ENCODE measurements at regions not wholly inside any gene's neighbourhood (a gene's known extent, or its start where the extent isn't known, plus 50 kb on each side); places are given as distances from the start of the nearest gene placed in this dataset.
"Not testable (repeated sequence)": the region's sequence is repeated elsewhere in the genome, so short reads cannot be mapped to it uniquely, and the experiment has no call there.

GRCh38 chr14:27392153-27392552 is 794.3 kb upstream of the NOVA1 start:
- no peak for DNase-seq

- no peak for DNase-seq
These were observed 812.1 kb upstream of the NOVA1 start for GRCh38 chr14:27409944-27410343.

- no peak for DNase-seq
These were observed 813.1 kb upstream of the NOVA1 start for GRCh38 chr14:27410981-27411380.

- DNase-seq: no peak
These were observed 830.0 kb upstream of the NOVA1 start for GRCh38 chr14:27427796-27428195.

GRCh38 chr14:27435923-27436670 is 838.3 kb upstream of the NOVA1 start:
- DNase-seq: no peak

- no peak for DNase-seq
These were observed 886.8 kb upstream of the NOVA1 start for GRCh38 chr14:27484633-27485032.

GRCh38 chr14:27485193-27485592 is 887.4 kb upstream of the NOVA1 start:
- DNase-seq: no peak

GRCh38 chr14:27506272-27506671 is 908.4 kb upstream of the NOVA1 start:
- DNase-seq: no peak

- DNase-seq: peak; percentile 1
These were observed 930.5 kb upstream of the NOVA1 start for GRCh38 chr14:27528328-27528727.

- no peak for DNase-seq
These were observed 938.9 kb upstream of the NOVA1 start for GRCh38 chr14:27536748-27537147.

- DNase-seq: no peak
These were observed 948.3 kb upstream of the NOVA1 start for GRCh38 chr14:27546111-27546510.

- no peak for DNase-seq
These were observed 956.0 kb upstream of the NOVA1 start for GRCh38 chr14:27553790-27554189.

GRCh38 chr14:27557445-27557844 is 959.6 kb upstream of the NOVA1 start:
- no peak for DNase-seq

GRCh38 chr14:27559848-27560247 is 962.0 kb upstream of the NOVA1 start:
- no peak for DNase-seq

GRCh38 chr14:27566843-27567382 is 969.1 kb upstream of the NOVA1 start:
- no peak for DNase-seq

- no peak for DNase-seq
These were observed 975.2 kb upstream of the NOVA1 start for GRCh38 chr14:27573018-27573417.

GRCh38 chr14:27587103-27587502 is 989.3 kb upstream of the NOVA1 start:
- DNase-seq: no peak

GRCh38 chr14:27605282-27605681 is 1007.4 kb upstream of the NOVA1 start:
- no peak for DNase-seq

- DNase-seq: no peak
These were observed 1010.5 kb upstream of the NOVA1 start for GRCh38 chr14:27608377-27608776.

GRCh38 chr14:27612121-27612520 is 1014.3 kb upstream of the NOVA1 start:
- no peak for DNase-seq

- no peak for DNase-seq
These were observed 1015.3 kb upstream of the NOVA1 start for GRCh38 chr14:27613102-27613501.

GRCh38 chr14:27623782-27624181 is 1025.9 kb upstream of the NOVA1 start:
- DNase-seq: no peak

GRCh38 chr14:27634056-27634970 is 1036.5 kb upstream of the NOVA1 start:
- DNase-seq: no peak

GRCh38 chr14:27640688-27641087 is 1042.9 kb upstream of the NOVA1 start:
- not testable (repeated sequence) for DNase-seq

All from KG1 (cell line).